ENCODE measurements at regions not wholly inside any gene's neighbourhood (a gene's known extent, or its start where the extent isn't known, plus 50 kb on each side); places are given as distances from the start of the nearest gene placed in this dataset.

DNA sequence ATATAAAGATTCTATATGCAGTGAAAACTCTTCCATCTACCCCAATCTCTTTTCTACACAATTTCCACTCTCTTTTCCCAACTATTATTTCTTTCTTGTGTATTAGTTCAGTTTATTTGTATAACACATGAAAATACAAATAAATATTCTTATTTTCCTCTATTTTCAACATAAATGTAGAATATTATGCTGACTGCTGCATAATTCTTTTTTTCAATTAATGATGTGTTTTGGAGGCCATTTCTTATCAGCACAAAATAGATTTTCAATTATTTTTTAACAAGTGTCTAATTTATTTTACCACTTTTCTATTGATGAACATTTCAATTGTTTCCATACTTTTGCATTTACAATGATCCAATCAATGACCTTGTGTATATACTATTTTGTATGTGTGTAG lies 557.7 kb upstream of the NR3C2 start:
- no peaks in the 10 kb centered on the region; the same call in 1 of the 2 replicates for H3K4me1 ChIP-seq (ENCODE audit: control insufficient read depth, insufficient read depth, low read length)
- H3K27ac ChIP-seq (ENCODE audit: low read depth, low read length): no peak overlapping the region
- H3K36me3 ChIP-seq (ENCODE audit: control insufficient read depth, insufficient read depth, low read length): no peaks in the 10 kb centered on the region
- H3K4me3 ChIP-seq (ENCODE audit: low read depth, low read length): no peak overlapping the region
- no peaks in the 10 kb centered on the region for H3K27me3 ChIP-seq (ENCODE audit: control insufficient read depth, insufficient read depth, low read length)
- H3K9ac ChIP-seq (ENCODE audit: low read length): no peak overlapping the region
- no peaks in the 10 kb centered on the region for H3K9me3 ChIP-seq (ENCODE audit: control insufficient read depth, insufficient read depth, low read depth, low read length)

DNA sequence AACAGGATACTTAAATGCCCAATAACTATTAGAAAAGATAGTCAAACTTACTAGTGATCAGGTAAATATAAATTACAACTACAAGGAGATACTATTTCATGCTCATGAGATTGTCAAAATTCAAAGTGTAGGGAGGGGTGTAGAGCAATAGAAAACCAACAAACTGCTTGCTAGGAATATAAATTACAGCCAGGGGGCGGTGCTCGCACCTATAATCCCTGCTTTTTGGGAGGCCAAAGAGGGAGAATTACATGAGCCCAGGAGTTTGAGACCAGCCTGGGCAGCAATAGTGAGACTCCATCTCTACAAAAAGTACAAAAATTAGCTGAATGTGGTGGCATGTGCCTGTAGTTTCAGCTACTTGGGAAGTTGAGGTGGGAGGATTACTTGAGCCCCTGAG lies 556.5 kb upstream of the NR3C2 start:
- H3K27me3 ChIP-seq (ENCODE audit: control insufficient read depth, insufficient read depth, low read length): no peaks in the 10 kb centered on the region
- no peaks in the 10 kb centered on the region for H3K9me3 ChIP-seq (ENCODE audit: control insufficient read depth, insufficient read depth, low read depth, low read length)
- H3K9ac ChIP-seq (ENCODE audit: low read length): no peak overlapping the region
- H3K4me3 ChIP-seq (ENCODE audit: low read depth, low read length): no peak overlapping the region
- H3K4me1 ChIP-seq (ENCODE audit: control insufficient read depth, insufficient read depth, low read length): no peaks in the 10 kb centered on the region; the same call in 1 of the 2 replicates
- H3K27ac ChIP-seq (ENCODE audit: low read depth, low read length): no peak overlapping the region
- H3K36me3 ChIP-seq (ENCODE audit: control insufficient read depth, insufficient read depth, low read length): no peaks in the 10 kb centered on the region

DNA sequence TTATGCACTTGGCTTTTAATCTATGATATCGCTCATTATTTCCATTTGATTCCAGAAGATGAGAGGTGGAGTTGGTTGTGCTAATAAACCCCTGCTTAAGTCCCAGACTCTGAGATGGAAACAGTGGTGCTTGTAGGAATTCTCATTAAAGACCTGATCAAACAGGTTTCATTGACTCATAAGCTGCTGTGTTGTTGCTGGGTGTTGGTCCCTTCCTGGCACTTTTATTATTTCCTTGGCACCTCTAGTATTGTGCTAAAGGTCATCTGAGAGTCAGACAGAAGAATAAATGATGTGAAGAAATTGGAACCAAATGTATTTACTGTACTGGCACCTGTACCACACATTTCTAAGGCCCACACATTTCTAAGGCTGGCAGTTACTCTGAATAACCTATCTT lies 544.7 kb upstream of the NR3C2 start:
- Histone ChIP-seq H3K9me3 (ENCODE audit: control insufficient read depth, insufficient read depth, low read depth, low read length) (peaks cover 4% of the 10 kb centered on the region; the same call in 1 of the 2 replicates), H3K4me3 (ENCODE audit: low read depth, low read length) (no peak overlapping the region), H3K36me3 (ENCODE audit: control insufficient read depth, insufficient read depth, low read length) (no peaks in the 10 kb centered on the region), H3K27me3 (ENCODE audit: control insufficient read depth, insufficient read depth, low read length) (no peaks in the 10 kb centered on the region), H3K9ac (ENCODE audit: low read length) (no peak overlapping the region), H3K4me1 (ENCODE audit: control insufficient read depth, insufficient read depth, low read length) (no peaks in the 10 kb centered on the region), H3K27ac (ENCODE audit: low read depth, low read length) (no peak overlapping the region)

DNA sequence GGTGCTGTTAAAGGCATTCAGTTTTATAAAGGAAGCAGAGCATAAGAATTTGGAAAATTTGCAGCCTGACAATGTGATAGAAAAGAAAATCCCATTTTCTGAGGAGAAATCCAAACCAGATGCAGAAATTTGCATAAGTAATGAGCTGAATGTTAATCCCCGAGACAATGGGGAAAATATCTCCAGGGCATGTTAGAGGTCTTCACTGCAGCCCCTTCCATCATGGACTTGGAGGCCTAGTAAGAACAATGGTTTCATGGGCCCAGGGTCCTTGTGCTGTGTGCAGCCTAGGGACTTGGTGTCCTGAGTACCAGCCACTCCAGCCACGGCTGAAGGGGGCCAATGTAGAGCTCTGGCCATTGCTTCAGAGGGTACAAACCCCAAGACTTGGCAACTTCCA lies 542.7 kb upstream of the NR3C2 start:
- H3K9ac ChIP-seq (ENCODE audit: low read length): no peak overlapping the region
- H3K27me3 ChIP-seq (ENCODE audit: control insufficient read depth, insufficient read depth, low read length): no peaks in the 10 kb centered on the region
- no peak overlapping the region for H3K27ac ChIP-seq (ENCODE audit: low read depth, low read length)
- no peaks in the 10 kb centered on the region for H3K36me3 ChIP-seq (ENCODE audit: control insufficient read depth, insufficient read depth, low read length)
- H3K4me3 ChIP-seq (ENCODE audit: low read depth, low read length): no peak overlapping the region
- H3K4me1 ChIP-seq (ENCODE audit: control insufficient read depth, insufficient read depth, low read length): no peaks in the 10 kb centered on the region
- H3K9me3 ChIP-seq (ENCODE audit: control insufficient read depth, insufficient read depth, low read depth, low read length): peaks cover 4% of the 10 kb centered on the region; the same call in 1 of the 2 replicates

DNA sequence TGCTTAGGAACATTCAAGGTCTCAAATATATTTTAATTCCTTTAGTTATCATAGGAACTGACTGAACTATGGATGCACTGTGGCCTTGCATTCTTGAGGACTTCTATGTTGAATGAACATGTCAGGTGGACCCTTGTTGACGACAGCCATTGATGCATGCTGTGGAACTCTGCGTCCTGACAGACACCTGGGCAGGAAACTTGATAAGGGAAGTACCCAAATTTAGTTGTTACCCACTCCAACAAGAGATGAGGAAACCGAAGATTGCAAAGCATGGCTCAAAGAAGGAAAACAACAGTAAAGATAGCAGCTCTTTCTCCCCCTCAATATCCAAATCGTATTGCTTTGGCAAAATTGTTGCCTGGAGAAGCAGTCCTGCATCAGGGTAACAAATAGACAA lies 540.0 kb upstream of the NR3C2 start:
- Histone ChIP-seq H3K9me3 (ENCODE audit: control insufficient read depth, insufficient read depth, low read depth, low read length) (peaks cover 4% of the 10 kb centered on the region; the same call in 1 of the 2 replicates), H3K27ac (ENCODE audit: low read depth, low read length) (no peak overlapping the region), H3K4me3 (ENCODE audit: low read depth, low read length) (no peak overlapping the region), H3K27me3 (ENCODE audit: control insufficient read depth, insufficient read depth, low read length) (no peaks in the 10 kb centered on the region), H3K36me3 (ENCODE audit: control insufficient read depth, insufficient read depth, low read length) (no peaks in the 10 kb centered on the region), H3K4me1 (ENCODE audit: control insufficient read depth, insufficient read depth, low read length) (no peaks in the 10 kb centered on the region), H3K9ac (ENCODE audit: low read length) (no peak overlapping the region)

DNA sequence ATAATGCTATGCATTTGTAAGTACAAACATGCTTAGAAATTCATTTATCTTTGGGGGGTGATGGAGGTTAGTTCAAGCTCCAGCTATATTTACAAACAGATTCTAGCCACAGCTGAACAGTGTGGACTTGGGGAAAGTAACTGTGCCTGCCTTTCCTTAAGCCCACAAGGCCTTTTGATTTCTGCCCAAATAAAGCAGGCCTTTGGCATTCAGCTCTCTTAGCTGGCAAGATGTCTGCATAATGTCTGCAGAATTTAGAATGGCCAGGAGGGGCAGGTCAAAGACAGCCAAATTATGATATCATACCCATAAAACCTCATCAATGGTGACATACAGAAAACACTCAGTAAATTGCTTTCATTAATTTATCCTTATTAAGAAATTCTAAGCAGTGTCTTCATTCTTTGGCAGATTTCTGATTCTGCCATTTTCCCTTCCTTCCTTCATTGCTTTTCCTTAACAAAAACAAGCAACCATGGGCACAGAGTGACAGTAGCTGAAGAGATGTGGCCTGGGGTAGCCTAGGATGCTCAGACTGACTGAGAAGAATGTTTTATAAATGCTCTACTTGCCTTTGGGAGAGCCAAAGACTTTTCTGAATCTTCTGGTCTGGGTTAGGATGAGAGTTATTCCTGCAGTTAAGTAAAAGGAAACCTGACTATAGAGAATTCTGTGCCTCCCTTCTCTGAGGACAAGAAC lies 538.7 kb upstream of the NR3C2 start:
- no peaks in the 10 kb centered on the region for H3K36me3 ChIP-seq (ENCODE audit: control insufficient read depth, insufficient read depth, low read length)
- no peak overlapping the region for H3K4me3 ChIP-seq (ENCODE audit: low read depth, low read length)
- peaks cover 4% of the 10 kb centered on the region; the same call in 1 of the 2 replicates for H3K9me3 ChIP-seq (ENCODE audit: control insufficient read depth, insufficient read depth, low read depth, low read length)
- H3K27ac ChIP-seq (ENCODE audit: low read depth, low read length): no peak overlapping the region
- H3K4me1 ChIP-seq (ENCODE audit: control insufficient read depth, insufficient read depth, low read length): no peaks in the 10 kb centered on the region
- no peak overlapping the region for H3K9ac ChIP-seq (ENCODE audit: low read length)
- H3K27me3 ChIP-seq (ENCODE audit: control insufficient read depth, insufficient read depth, low read length): no peaks in the 10 kb centered on the region

DNA sequence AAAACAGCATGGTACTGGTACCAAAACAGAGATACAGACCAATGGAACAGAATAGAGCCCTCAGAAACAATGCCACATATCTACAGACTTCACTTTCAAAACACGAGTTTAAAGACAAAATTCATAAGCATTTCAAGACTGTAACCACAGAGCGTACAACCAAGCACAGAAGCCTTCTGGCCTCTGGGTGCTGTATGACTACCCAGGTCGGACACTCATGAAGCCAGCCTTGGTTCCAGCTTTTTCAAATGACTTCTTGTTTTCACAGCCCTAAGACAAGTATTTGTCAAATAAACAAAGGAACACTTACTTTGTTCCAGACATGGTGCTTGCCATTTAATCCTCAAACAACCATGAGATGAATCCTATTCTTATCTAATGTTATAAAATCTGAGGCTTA lies 536.1 kb upstream of the NR3C2 start:
- Histone ChIP-seq H3K9me3 (ENCODE audit: control insufficient read depth, insufficient read depth, low read depth, low read length) (no peaks in the 10 kb centered on the region), H3K4me1 (ENCODE audit: control insufficient read depth, insufficient read depth, low read length) (no peaks in the 10 kb centered on the region), H3K27ac (ENCODE audit: low read depth, low read length) (no peak overlapping the region), H3K36me3 (ENCODE audit: control insufficient read depth, insufficient read depth, low read length) (no peaks in the 10 kb centered on the region), H3K4me3 (ENCODE audit: low read depth, low read length) (no peak overlapping the region), H3K27me3 (ENCODE audit: control insufficient read depth, insufficient read depth, low read length) (no peaks in the 10 kb centered on the region), H3K9ac (ENCODE audit: low read length) (no peak overlapping the region)

DNA sequence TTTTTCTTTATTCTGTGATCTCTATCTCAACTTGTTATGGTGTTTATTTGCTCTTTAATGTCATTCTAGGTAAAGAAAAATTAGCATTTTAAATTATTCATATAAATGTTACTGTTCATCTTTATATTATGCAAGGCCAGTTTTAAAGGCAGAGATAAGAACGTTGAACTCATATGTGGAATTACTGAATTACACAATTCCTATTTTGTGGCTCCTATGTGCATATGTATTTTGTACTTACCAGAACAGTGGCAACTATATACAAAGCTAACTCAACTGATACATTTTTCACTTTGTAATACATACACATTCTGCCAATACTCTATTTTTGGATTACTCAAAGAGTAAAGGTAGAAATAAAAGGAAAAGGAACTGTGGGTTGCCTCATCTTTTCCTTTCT lies 533.2 kb upstream of the NR3C2 start:
- Histone ChIP-seq H3K4me3 (ENCODE audit: low read depth, low read length) (no peak overlapping the region), H3K36me3 (ENCODE audit: control insufficient read depth, insufficient read depth, low read length) (no peaks in the 10 kb centered on the region), H3K27ac (ENCODE audit: low read depth, low read length) (no peak overlapping the region), H3K9ac (ENCODE audit: low read length) (no peak overlapping the region), H3K27me3 (ENCODE audit: control insufficient read depth, insufficient read depth, low read length) (no peaks in the 10 kb centered on the region), H3K9me3 (ENCODE audit: control insufficient read depth, insufficient read depth, low read depth, low read length) (no peaks in the 10 kb centered on the region), H3K4me1 (ENCODE audit: control insufficient read depth, insufficient read depth, low read length) (no peaks in the 10 kb centered on the region)

DNA sequence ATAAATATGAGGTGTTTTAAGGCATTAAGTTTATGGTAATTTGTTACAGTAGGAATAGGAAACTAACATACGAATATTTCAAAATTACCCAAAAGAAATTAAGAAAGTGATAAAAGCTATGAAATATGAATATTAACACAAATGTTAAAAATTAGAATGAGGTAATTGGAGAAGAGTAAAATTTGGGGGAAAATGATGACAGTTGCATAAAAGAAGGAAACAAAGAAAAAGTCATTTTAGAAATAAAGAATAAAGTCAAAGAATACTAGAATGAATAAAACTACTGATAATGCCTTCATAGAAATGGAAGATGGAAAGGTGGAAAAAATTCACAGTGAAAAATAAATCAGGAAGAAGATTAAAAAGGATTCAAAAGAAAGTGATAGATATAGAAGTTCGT lies 522.9 kb upstream of the NR3C2 start:
- Histone ChIP-seq H3K9ac (ENCODE audit: low read length) (no peak overlapping the region), H3K27me3 (ENCODE audit: control insufficient read depth, insufficient read depth, low read length) (no peaks in the 10 kb centered on the region), H3K4me1 (ENCODE audit: control insufficient read depth, insufficient read depth, low read length) (no peaks in the 10 kb centered on the region), H3K27ac (ENCODE audit: low read depth, low read length) (no peak overlapping the region), H3K4me3 (ENCODE audit: low read depth, low read length) (no peak overlapping the region), H3K9me3 (ENCODE audit: control insufficient read depth, insufficient read depth, low read depth, low read length) (no peaks in the 10 kb centered on the region), H3K36me3 (ENCODE audit: control insufficient read depth, insufficient read depth, low read length) (no peaks in the 10 kb centered on the region)

DNA sequence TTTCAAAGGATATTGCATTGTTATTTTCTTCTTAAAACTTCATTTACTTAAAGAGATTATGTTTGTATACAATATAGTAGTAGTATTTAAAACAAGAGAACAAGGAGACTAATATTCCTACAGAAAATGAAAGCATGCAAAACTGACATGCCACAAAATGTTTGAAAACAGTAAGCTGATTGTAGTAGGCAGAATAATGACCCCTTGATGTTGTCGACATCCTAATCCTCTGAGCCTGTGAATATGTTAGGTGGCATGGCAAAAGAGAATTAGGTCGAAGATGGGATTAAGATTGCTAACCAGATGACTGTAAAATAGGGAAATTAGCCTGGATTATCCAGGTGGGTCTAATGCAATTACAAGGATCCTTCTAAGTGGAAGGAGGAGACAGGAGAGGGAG lies 522.2 kb upstream of the NR3C2 start:
- no peaks in the 10 kb centered on the region for H3K27me3 ChIP-seq (ENCODE audit: control insufficient read depth, insufficient read depth, low read length)
- H3K4me3 ChIP-seq (ENCODE audit: low read depth, low read length): no peak overlapping the region
- H3K9ac ChIP-seq (ENCODE audit: low read length): no peak overlapping the region
- no peak overlapping the region for H3K27ac ChIP-seq (ENCODE audit: low read depth, low read length)
- H3K9me3 ChIP-seq (ENCODE audit: control insufficient read depth, insufficient read depth, low read depth, low read length): no peaks in the 10 kb centered on the region
- H3K4me1 ChIP-seq (ENCODE audit: control insufficient read depth, insufficient read depth, low read length): no peaks in the 10 kb centered on the region
- H3K36me3 ChIP-seq (ENCODE audit: control insufficient read depth, insufficient read depth, low read length): no peaks in the 10 kb centered on the region

DNA sequence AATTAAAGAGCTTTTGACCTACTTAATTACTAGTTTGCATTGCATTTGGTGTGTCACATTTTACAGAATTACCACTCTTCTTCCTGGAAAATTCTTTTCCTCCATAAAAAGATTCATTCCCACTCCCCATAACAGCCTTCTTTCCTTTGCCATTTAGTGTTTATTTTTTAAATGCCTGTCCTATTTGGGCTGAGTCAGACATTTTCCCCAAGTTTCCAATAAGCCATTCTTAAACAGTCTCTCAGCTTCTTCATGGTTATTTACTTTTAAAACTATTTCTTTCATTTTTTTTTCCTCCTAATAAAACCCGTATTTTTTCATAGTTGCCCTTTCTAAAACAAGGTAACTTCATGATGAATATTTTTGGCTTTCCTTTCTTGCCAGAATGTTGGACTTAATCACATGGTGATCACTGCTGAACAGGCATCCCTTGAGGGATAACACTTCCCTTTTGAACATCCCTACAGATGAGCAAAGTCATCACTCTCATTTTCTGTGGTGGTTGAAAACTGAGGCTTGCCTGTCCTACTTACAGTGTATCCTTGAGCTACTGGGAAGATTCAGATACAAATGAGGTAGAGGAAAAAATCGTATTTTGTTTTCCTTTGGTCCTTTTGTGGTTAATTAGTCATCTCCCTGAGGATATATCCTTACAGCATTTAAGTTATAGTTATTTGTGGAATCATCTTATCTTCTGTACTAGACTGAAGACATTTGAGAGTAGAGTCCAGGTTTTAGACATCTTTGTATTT lies 520.5 kb upstream of the NR3C2 start:
- H3K9me3 ChIP-seq (ENCODE audit: control insufficient read depth, insufficient read depth, low read depth, low read length): no peaks in the 10 kb centered on the region
- no peaks in the 10 kb centered on the region for H3K36me3 ChIP-seq (ENCODE audit: control insufficient read depth, insufficient read depth, low read length)
- no peak overlapping the region for H3K27ac ChIP-seq (ENCODE audit: low read depth, low read length)
- H3K27me3 ChIP-seq (ENCODE audit: control insufficient read depth, insufficient read depth, low read length): no peaks in the 10 kb centered on the region
- H3K4me3 ChIP-seq (ENCODE audit: low read depth, low read length): no peak overlapping the region
- no peak overlapping the region for H3K9ac ChIP-seq (ENCODE audit: low read length)
- H3K4me1 ChIP-seq (ENCODE audit: control insufficient read depth, insufficient read depth, low read length): no peaks in the 10 kb centered on the region

All from HUES6 (cell line).